ENCODE measurements at regions not wholly inside any gene's neighbourhood (a gene's known extent, or its start where the extent isn't known, plus 50 kb on each side); places are given as distances from the start of the nearest gene placed in this dataset.

GRCh38 chr1:14065486-14065885 lies 365.5 kb downstream of the PRDM2 start:
- Histone ChIP-seq H3K4me2 (ENCODE audit: low read depth, low read length) (no peak overlapping the region), H3K9ac (ENCODE audit: insufficient read depth, low read depth, low read length) (no peak overlapping the region), H3K27ac (ENCODE audit: extremely low read length, insufficient read depth, low read length) (no peak overlapping the region), H3K79me2 (ENCODE audit: insufficient read depth, low read length) (no peaks in the 10 kb centered on the region), H4K20me1 (ENCODE audit: insufficient read depth, low read length) (no peaks in the 10 kb centered on the region), H3K36me3 (replicated peaks in 1 of 2; ENCODE audit: control insufficient read depth in 1 of 2, insufficient read depth in 2 of 2, low read length in 2 of 2) (no peaks in the 10 kb centered on the region), H2AFZ (ENCODE audit: low read length) (no peak overlapping the region), H3K4me1 (ENCODE audit: insufficient read depth, low read length) (no peaks in the 10 kb centered on the region), H3K27me3 (ENCODE audit: control insufficient read depth in 1 of 2, insufficient read depth in 2 of 2, low read length in 2 of 2) (no peaks in the 10 kb centered on the region), H3K9me3 (ENCODE audit: low read length) (no peaks in the 10 kb centered on the region), H3K4me3 (replicated peaks in 1 of 3; ENCODE audit: insufficient read depth in 1 of 3, low read depth in 2 of 3, low read length in 3 of 3) (no peak overlapping the region)
- DNase-seq (ENCODE audit: low spot score) (no peak), ATAC-seq (no peak), FAIRE-seq (no peak)
- in situ Hi-C loops (cut with HindIII; ENCODE audit: extremely low pct_ligation_motif_present, low pct_unique_long_range_greater_than_20kb): no loop called here
- BruUV-seq (replicated peaks): no TSS peak
- WGBS (ENCODE audit: low lambda C conversion rate): 23% methylated on average over 6 of the region's 6 CpGs
- POLR2A ChIA-PET: no interaction called here
- CTCF ChIA-PET (ENCODE audit: low intra/inter-chr PET ratio, low total read pairs): no interaction called here
- intact Hi-C loops (cut with micrococcal nuclease; ENCODE audit: unreplicated experiment): no loop called here
- TF ChIP-seq FIP1L1 (IDR thresholded peaks at IDR 0.05; ENCODE audit: borderline replicate concordance, insufficient read depth, low read depth, low read length): no peak
- no peak for TF ChIP-seq ZSCAN22 (CRISPR knock-in tag; IDR thresholded peaks at IDR 0.05)
- TF ChIP-seq GPN1 (CRISPR knock-in tag; IDR thresholded peaks at IDR 0.05; ENCODE audit: borderline replicate concordance): no peak
- TF ChIP-seq MYPOP (CRISPR knock-in tag; IDR thresholded peaks at IDR 0.05): no peak
- TF ChIP-seq ONECUT2 (CRISPR knock-in tag; IDR thresholded peaks at IDR 0.05): no peak
- no peak for TF ChIP-seq BATF2 (CRISPR knock-in tag; IDR thresholded peaks at IDR 0.05)
- no peak for TF ChIP-seq ZNF724P (CRISPR knock-in tag; IDR thresholded peaks at IDR 0.05; ENCODE audit: borderline replicate concordance)
- no peak for TF ChIP-seq ZNF644 (CRISPR knock-in tag; IDR thresholded peaks at IDR 0.05; ENCODE audit: low read depth)
- no peak for TF ChIP-seq ZNF761 (CRISPR knock-in tag; conservative IDR thresholded peaks at IDR 0.05)
- no peak for TF ChIP-seq MBD4 (IDR thresholded peaks at IDR 0.05; ENCODE audit: borderline replicate concordance, low read length)
- TF ChIP-seq AKNA (CRISPR knock-in tag; IDR thresholded peaks at IDR 0.05; ENCODE audit: borderline replicate concordance): no peak
- TF ChIP-seq ZBTB4 (CRISPR knock-in tag; IDR thresholded peaks at IDR 0.05; ENCODE audit: borderline replicate concordance): no peak
- no peak for TF ChIP-seq CAMTA2 (CRISPR knock-in tag; IDR thresholded peaks at IDR 0.05; ENCODE audit: borderline replicate concordance)
